Peyer's patch (tissue), 4 donors: ENCODE measurements at regions not wholly inside any gene's neighbourhood (a gene's known extent, or its start where the extent isn't known, plus 50 kb on each side); places are given as distances from the start of the nearest gene placed in this dataset.
"Not testable (repeated sequence)": the region's sequence is repeated elsewhere in the genome, so short reads cannot be mapped to it uniquely, and the experiment has no call there.

Source experiments
- POLR2A ChIP-seq, 2 donors: fragments of 450-650 bp; IDR thresholded peaks; one replicate each; pipeline ENCODE4 v1.5.1; 2017; ENCODE audit warnings: antibody characterized with exemption in 2 of 2, mild to moderate bottlenecking in 2 of 2, moderate library complexity in 2 of 2
- TF ChIP-seq, protein P1 (sequence below), 6 experiments: fragments of 450-650 bp in 4 of 6; fragments of 200-600 bp in 2 of 6; sonication (generic) in 1 of 6; IDR thresholded peaks; one replicate each; pipeline ENCODE4 v1.5.1; 2017 to 2019; ENCODE audit warnings: antibody characterized with exemption in 6 of 6, mild to moderate bottlenecking in 3 of 6, moderate library complexity in 1 of 6

GRCh38 chr7:89718941-89719340, 435.3 kb upstream of the STEAP1 start:
- TF ChIP-seq, protein P1, sequence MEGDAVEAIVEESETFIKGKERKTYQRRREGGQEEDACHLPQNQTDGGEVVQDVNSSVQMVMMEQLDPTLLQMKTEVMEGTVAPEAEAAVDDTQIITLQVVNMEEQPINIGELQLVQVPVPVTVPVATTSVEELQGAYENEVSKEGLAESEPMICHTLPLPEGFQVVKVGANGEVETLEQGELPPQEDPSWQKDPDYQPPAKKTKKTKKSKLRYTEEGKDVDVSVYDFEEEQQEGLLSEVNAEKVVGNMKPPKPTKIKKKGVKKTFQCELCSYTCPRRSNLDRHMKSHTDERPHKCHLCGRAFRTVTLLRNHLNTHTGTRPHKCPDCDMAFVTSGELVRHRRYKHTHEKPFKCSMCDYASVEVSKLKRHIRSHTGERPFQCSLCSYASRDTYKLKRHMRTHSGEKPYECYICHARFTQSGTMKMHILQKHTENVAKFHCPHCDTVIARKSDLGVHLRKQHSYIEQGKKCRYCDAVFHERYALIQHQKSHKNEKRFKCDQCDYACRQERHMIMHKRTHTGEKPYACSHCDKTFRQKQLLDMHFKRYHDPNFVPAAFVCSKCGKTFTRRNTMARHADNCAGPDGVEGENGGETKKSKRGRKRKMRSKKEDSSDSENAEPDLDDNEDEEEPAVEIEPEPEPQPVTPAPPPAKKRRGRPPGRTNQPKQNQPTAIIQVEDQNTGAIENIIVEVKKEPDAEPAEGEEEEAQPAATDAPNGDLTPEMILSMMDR (IDR thresholded peaks at IDR 0.05), result not testable (repeated sequence)
- TF ChIP-seq POLR2A (IDR thresholded peaks at IDR 0.05), result not testable (repeated sequence)
